DMS 273 (cell line): ENCODE measurements at regions not wholly inside any gene's neighbourhood (a gene's known extent, or its start where the extent isn't known, plus 50 kb on each side); places are given as distances from the start of the nearest gene placed in this dataset.

Experiments
- DNase-seq: peaks from one replicate; lab custom pipeline; 2025; ENCODE audit not compliant: unreplicated experiment; lab: John Stamatoyannopoulos, UW

DNA sequence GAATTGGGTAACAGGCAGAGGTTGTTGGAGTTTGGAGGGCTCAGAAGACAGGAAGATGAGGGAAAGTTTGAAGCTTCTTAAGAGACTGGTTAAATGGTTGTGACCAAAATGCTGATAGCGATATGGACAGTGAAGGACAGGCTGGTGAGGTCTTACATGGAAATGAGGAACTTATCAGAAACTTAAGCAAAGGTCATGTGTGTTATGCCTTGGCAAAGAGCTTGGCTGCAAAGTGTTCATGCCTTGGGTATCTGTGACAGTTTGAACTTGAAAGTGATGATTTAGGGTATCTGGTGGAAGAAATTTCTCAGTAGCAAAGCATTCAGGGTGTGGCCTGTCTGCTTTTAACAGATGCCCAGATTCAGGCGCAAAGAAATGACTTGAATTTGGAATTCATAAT is 64.5 kb upstream of the EEPD1 start:
- no peak for DNase-seq

GRCh38 chr7:36088966-36089365 is 64.1 kb upstream of the EEPD1 start:
- DNase-seq: no peak

- DNase-seq: no peak
Observed at GRCh38 chr7:36090976-36091873, 61.8 kb upstream of the EEPD1 start.

DNA sequence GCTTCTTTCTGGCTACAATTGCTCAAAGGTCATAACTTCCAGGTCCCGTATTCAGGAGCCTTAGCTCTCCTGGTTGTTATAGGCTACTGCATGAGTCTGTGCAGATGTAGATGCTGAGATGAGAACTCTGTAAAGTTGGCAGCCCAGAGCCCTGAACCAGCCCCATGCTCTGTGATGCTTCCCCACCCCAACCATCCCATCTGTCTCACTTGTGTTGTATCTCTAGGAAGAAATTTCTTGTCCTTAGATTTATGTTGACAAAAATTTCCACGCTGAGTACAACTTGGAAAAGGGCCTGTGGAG is 61.2 kb upstream of the EEPD1 start:
- no peak for DNase-seq

GRCh38 chr7:36092221-36092771 is 60.8 kb upstream of the EEPD1 start:
- no peak for DNase-seq

GRCh38 chr7:36096460-36097095 is 56.5 kb upstream of the EEPD1 start:
- DNase-seq: no peak

DNA sequence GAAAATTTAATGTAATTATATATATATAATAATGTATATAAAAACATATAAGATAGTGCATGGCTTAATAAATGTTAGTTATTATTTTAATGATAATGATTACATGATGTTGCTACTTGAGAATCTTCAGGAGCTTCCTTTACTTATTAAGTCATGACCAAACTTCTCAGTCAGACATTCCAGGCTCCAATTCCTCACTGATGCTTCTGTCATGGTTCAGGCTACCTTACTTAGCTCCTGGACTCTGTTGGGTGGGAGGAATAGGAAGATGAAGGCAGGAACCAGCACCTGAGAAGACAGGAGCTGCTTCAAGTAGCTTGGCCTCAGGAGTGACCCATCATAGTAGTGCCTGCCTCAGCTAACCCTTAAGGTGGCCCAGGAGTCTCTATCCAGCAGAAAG is 55.0 kb upstream of the EEPD1 start:
- DNase-seq: no peak

GRCh38 chr7:36100226-36100625 is 52.8 kb upstream of the EEPD1 start:
- DNase-seq: no peak

DNA sequence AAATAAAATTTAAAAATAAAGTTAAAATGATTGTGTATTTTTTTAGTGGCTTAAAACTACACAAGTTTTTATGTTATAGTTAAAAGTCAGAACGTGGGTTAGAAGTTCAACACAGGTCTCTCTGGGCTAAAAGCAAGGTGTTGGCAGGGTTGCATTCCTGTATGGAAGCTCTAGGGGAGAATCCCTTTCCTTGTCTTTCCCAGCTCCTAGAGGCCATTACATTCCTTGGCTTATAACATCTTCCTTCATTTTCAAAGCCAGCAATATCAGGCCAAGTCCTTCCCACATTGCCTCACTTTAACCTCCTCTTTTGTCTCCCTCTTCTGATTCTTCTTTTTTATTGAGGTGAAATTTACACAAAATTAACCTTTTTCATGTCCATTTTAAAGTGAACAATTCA is 52.4 kb upstream of the EEPD1 start:
- no peak for DNase-seq
